ENCODE measurements at regions not wholly inside any gene's neighbourhood (a gene's known extent, or its start where the extent isn't known, plus 50 kb on each side); places are given as distances from the start of the nearest gene placed in this dataset.

DNA sequence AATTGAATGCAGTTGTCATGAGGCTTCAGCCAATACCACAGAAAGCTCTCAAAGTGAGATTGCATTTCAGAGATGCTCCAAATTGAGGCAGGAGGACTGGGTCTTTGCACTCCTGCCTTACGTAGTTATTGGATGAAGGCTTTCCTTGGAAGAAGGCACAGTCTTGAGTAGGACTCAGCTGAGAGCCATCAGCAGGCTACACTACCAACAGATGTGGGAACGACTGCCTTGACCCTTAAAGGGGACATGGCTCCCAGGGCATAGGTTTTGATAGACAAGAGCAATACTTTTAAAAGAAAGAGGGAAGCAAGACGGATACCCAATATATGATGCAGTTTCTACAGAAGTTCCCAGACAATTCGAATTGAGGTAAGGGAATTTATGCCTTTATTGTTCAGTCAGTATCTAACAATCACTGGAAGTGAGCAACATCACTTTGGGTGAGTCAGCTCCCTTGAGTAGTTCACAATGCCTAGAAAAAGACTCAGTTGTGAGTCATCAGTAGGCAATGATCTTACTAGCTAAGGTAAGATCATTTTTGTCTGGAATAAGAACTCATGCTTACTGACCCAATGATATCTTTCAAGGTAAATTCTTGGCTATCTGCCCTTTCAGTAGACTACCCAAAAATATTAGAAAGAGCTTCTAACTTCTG lies 390.8 kb downstream of the GJA1 start:
- DNase-seq, result peak; percentile 89
- no peak overlapping the region for H3K9ac ChIP-seq (ENCODE audit: low read length)
- intact Hi-C loops (cut with micrococcal nuclease), result no loop called here

DNA sequence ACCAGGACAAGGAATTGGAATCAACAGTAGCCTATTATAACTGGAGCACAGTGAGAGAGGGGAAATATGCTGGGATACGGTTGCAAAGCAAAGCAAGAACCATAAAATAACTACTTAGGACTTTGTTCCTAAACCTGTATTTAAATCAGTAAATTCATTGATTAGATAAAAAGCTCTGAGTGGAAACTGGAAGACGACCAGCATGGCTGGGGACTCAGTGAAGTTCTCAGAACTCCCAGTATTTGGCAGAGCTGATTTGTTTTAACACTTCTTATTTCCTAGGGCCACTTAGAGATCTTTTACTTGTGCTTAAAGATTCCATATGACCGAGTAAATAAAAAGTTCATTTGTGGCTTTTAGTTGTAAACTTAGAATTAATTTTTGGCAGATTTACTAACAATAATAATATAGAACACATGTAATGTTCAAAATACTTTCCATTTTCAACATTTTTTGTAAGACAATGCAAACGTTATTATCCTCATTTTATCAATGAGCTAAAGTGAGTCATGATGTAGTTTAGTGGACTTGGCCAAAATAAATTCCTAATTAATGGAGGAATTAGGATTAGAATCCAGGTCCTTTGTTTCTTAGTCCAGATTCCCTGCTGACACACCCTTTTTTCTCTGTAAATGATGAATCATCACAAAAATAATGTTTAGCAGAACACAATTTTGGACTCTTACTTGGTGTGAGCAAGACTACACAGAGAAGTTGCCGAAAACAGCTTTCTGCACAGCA lies 392.9 kb downstream of the GJA1 start:
- POLR2A ChIA-PET (ENCODE audit: unreplicated experiment), result no interaction called here
- TF ChIP-seq, protein P1, sequence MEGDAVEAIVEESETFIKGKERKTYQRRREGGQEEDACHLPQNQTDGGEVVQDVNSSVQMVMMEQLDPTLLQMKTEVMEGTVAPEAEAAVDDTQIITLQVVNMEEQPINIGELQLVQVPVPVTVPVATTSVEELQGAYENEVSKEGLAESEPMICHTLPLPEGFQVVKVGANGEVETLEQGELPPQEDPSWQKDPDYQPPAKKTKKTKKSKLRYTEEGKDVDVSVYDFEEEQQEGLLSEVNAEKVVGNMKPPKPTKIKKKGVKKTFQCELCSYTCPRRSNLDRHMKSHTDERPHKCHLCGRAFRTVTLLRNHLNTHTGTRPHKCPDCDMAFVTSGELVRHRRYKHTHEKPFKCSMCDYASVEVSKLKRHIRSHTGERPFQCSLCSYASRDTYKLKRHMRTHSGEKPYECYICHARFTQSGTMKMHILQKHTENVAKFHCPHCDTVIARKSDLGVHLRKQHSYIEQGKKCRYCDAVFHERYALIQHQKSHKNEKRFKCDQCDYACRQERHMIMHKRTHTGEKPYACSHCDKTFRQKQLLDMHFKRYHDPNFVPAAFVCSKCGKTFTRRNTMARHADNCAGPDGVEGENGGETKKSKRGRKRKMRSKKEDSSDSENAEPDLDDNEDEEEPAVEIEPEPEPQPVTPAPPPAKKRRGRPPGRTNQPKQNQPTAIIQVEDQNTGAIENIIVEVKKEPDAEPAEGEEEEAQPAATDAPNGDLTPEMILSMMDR (conservative IDR thresholded peaks at IDR 0.05; ENCODE audit: low read depth, low read length), result no peak
- TF ChIP-seq EZH2 (IDR thresholded peaks at IDR 0.05; ENCODE audit: low read length, unreplicated experiment) (no peak), EZH2phosphoT487 (IDR thresholded peaks at IDR 0.05; ENCODE audit: borderline replicate concordance, low read length) (no peak)
- H3K27ac ChIP-seq (ENCODE audit: low read length), result no peak overlapping the region
- H2AFZ ChIP-seq (ENCODE audit: low read length), result no peak overlapping the region
- H3K9me3 ChIP-seq (ENCODE audit: low read length), result no peaks in the 10 kb centered on the region
- CTCF ChIA-PET, result no interaction called here
- DNase-seq (no peak), ATAC-seq (no peak)
- H3K36me3 ChIP-seq (ENCODE audit: low read depth, low read length), result no peaks in the 10 kb centered on the region
- intact Hi-C loops (cut with micrococcal nuclease), result no loop called here
- no peaks in the 10 kb centered on the region for H3K79me2 ChIP-seq (ENCODE audit: low read length)
- H3F3A ChIP-seq (ENCODE audit: low read length, unreplicated experiment), result no peaks in the 10 kb centered on the region
- no peaks in the 10 kb centered on the region for H4K20me1 ChIP-seq (ENCODE audit: low read length)
- H3K4me3 ChIP-seq (ENCODE audit: low read length), result no peak overlapping the region
- no TSS peak for BruUV-seq (replicated peaks)
- peaks cover 17% of the 10 kb centered on the region for H3K4me1 ChIP-seq (ENCODE audit: insufficient read depth, low read length)
- H3K27me3 ChIP-seq (ENCODE audit: low read length), result no peaks in the 10 kb centered on the region
- H3K9ac ChIP-seq (ENCODE audit: low read length), result no peak overlapping the region
- no peak overlapping the region for H3K4me2 ChIP-seq (ENCODE audit: low read length)
- no peaks in the 10 kb centered on the region for H3K9me2 ChIP-seq (replicated peaks; ENCODE audit: low read length)

More for the DNA sequence above, 390.8 kb downstream of the GJA1 start:
- H3K4me3 ChIP-seq (ENCODE audit: low read length), result no peak overlapping the region
- H3K27ac ChIP-seq (ENCODE audit: low read length), result peak overlapping the region; percentile 40
- H2AFZ ChIP-seq (ENCODE audit: low read length), result no peak overlapping the region
- H4K20me1 ChIP-seq (ENCODE audit: low read length), result no peaks in the 10 kb centered on the region
- CTCF ChIA-PET, result no interaction called here
- ATAC-seq, result peak; percentile 88
- no TSS peak for BruUV-seq (replicated peaks)
- POLR2A ChIA-PET (ENCODE audit: unreplicated experiment), result interaction anchor here (0.7 kb wide), 1 partner anchor 364 kb away, joined by 3 read pairs; no protein-coding TSS in a partner anchor
- peak overlapping the region; percentile 20; the same call in 1 of the 2 replicates for H3K4me2 ChIP-seq (ENCODE audit: low read length)
- peaks cover 17% of the 10 kb centered on the region for H3K4me1 ChIP-seq (ENCODE audit: insufficient read depth, low read length)
- no peaks in the 10 kb centered on the region for H3K9me2 ChIP-seq (replicated peaks; ENCODE audit: low read length)
- H3K27me3 ChIP-seq (ENCODE audit: low read length), result no peaks in the 10 kb centered on the region
- no peak for TF ChIP-seq EZH2 (IDR thresholded peaks at IDR 0.05; ENCODE audit: low read length, unreplicated experiment)
- TF ChIP-seq EZH2phosphoT487 (IDR thresholded peaks at IDR 0.05; ENCODE audit: borderline replicate concordance, low read length), result no peak
- TF ChIP-seq, protein P1 (conservative IDR thresholded peaks at IDR 0.05; ENCODE audit: low read depth, low read length), result no peak
- no peaks in the 10 kb centered on the region for H3K36me3 ChIP-seq (ENCODE audit: low read depth, low read length)
- H3K9me3 ChIP-seq (ENCODE audit: low read length), result no peaks in the 10 kb centered on the region
- H3F3A ChIP-seq (ENCODE audit: low read length, unreplicated experiment), result no peaks in the 10 kb centered on the region
- H3K79me2 ChIP-seq (ENCODE audit: low read length), result no peaks in the 10 kb centered on the region

DNA sequence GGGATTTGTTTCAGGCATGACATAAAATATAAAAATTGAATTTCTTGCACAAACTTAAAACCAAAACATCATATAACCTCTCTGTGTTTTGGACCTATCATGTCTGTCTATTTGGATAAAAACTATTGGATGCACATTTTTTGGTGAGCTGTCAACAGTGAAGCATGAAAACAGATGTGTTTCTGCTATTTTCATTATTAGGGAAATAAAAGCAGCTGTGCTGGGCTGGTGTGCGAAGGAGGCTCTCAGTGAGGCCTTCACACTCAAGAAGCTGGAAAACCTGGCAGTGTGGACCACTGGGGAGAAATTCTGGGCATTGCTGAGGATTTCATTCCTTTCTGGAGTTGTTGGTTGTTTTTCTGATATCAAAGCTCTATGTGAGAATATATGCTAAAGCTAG lies 395.3 kb downstream of the GJA1 start:
- Histone ChIP-seq H3F3A (ENCODE audit: low read length, unreplicated experiment) (no peaks in the 10 kb centered on the region), H3K27ac (ENCODE audit: low read length) (no peak overlapping the region), H4K20me1 (ENCODE audit: low read length) (no peaks in the 10 kb centered on the region), H3K4me3 (ENCODE audit: low read length) (no peak overlapping the region), H3K4me1 (ENCODE audit: insufficient read depth, low read length) (peaks cover 14% of the 10 kb centered on the region), H3K9me3 (ENCODE audit: low read length) (no peaks in the 10 kb centered on the region), H3K9me2 (replicated peaks; ENCODE audit: low read length) (no peaks in the 10 kb centered on the region), H3K9ac (ENCODE audit: low read length) (no peak overlapping the region), H3K36me3 (ENCODE audit: low read depth, low read length) (no peaks in the 10 kb centered on the region), H3K79me2 (ENCODE audit: low read length) (no peaks in the 10 kb centered on the region), H2AFZ (ENCODE audit: low read length) (no peak overlapping the region), H3K27me3 (ENCODE audit: low read length) (no peaks in the 10 kb centered on the region), H3K4me2 (ENCODE audit: low read length) (no peak overlapping the region)
- DNase-seq, result no peak
- ChIA-PET POLR2A (ENCODE audit: unreplicated experiment) (no interaction called here), CTCF (no interaction called here)
- intact Hi-C loops (cut with micrococcal nuclease), result no loop called here
- BruUV-seq (replicated peaks), result no TSS peak
- TF ChIP-seq, protein P1 (conservative IDR thresholded peaks at IDR 0.05; ENCODE audit: low read depth, low read length), result no peak
- TF ChIP-seq EZH2phosphoT487 (IDR thresholded peaks at IDR 0.05; ENCODE audit: borderline replicate concordance, low read length), result no peak
- no peak for TF ChIP-seq EZH2 (IDR thresholded peaks at IDR 0.05; ENCODE audit: low read length, unreplicated experiment)
- no peak for ATAC-seq

Measured in PC-3 (cell line).